Stimulated activated CD4-positive, alpha-beta T cell treated with anti-CD3 and anti-CD28 coated beads, Interleukin-1b, Interleukin-23, amount 100 ng/mL, for 48 hours (primary cell): ENCODE measurements at regions not wholly inside any gene's neighbourhood (a gene's known extent, or its start where the extent isn't known, plus 50 kb on each side); places are given as distances from the start of the nearest gene placed in this dataset.

ENCODE experiments used
- DNase-seq: peaks from one replicate; pipeline ENCODE4 v3.0.0-alpha.2; 2020

- DNase-seq, result no peak
Observed at GRCh38 chr12:58270966-58271705, 329.8 kb downstream of the ATP23 start.

DNA sequence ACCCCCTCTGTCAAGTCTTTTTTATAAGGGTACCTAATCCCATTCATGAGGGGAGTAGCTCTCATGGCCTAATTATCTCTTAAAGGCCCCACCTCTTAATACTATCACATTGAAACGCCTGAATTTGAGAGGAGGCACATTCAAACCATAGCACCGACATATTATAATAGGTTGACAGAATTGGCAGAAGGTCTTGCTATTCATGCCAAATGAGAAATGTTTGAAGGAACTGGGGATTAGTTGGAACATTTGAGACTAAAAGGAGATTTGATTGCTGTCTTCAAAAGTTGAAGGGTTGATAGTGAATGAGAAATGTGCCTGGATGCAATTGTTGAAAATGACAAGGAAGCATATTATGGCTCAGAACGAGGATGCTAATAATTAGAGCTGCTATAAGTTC, 331.1 kb downstream of the ATP23 start:
- DNase-seq, result no peak

DNA sequence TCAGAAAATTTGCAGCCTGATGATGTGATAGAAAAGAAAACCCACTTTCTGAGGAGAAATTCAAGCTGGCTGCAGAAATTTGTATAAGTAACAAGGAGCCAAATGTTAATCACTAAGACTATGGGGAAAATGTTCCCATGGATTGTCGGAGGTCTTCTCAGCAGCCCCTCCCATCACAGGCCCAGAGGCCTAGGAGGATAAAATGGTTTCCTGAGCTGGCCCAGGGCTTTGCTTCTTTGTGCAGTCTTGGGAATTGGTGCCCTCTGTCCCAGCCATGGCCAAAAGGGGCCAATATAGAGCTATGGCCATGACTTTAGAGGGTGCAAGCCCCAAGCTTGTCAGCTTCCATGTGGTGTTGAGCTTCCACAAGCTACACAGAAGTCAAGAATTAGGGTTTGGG, 335.9 kb downstream of the ATP23 start:
- DNase-seq, result no peak

DNA sequence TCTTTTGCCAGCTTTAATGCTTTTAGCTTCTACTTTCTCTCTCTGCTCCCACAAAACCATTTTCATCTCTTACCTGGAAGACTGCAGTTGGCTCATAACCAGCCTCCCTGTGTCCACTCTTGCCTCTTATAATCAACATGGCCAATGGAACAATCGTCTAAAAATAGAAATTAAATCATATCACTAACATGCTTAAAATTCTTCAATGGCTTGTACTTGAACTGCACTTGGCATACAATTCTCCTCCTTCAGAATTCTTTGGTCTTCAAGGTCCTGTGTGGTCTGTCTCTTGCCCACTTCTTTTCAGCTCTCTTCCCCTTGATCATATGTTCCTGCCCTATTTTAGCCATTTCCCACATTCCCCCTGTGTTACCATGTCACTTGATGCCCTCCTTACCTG, 342.2 kb downstream of the ATP23 start:
- no peak for DNase-seq

- no peak for DNase-seq
Observed at GRCh38 chr12:58285551-58285950, 344.2 kb downstream of the ATP23 start.

DNA sequence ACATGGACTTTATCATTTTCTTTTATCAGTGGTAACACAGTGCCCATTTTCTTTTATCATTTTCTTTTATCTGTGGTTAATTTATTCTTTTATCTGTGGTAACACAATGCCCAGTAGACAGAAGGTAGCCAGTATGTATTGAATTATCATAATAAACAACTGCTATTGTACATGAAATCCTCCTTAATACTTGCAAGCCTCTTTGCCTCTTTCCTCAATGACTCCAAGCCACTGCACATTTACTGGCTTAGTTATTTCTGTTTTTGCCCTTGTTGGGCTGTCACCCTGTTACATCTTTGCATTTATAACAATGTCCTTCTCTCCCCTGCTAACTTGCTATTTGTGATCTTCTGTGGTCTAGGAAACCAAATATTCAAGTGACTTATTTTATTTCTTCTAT, 345.0 kb downstream of the ATP23 start:
- no peak for DNase-seq

DNA sequence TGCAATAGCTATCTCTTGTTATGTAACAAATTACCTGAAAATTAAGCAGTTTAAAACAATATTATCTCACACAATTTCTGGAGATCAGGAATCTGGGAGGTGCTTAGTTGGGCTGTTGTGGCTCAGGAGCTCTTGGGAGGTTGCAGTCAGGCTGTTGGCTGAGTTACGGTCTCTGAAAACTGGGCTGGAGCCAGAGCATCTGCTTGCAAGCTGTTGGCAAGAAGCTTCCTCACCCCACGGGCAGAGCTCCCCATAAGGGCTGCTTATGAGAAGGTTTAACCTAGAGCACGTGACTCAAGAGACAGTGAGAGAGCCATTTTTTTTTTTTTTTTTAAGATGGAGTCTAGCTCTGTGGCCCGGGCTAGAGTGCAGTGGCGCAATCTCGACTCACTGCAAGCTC, 346.8 kb downstream of the ATP23 start:
- no peak for DNase-seq

DNA sequence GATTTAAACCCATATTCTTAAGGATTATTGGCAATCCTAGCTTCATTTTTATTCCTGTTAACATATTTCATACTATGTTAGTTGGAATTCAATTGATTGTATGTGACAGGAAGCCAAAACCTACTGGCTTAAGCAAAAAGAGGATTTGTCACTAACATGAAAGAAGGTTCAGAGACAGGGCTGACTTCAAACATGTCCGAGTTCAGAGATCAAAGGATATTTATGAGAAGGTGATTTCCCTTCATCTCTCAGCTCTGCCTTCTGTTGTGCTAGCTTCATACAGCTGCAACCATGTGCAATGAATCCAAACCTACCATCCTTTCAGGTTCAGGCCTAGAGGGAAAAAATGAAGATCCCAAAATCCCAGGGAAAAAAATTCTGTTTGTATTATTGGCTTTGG, 349.7 kb downstream of the ATP23 start:
- DNase-seq, result no peak

DNA sequence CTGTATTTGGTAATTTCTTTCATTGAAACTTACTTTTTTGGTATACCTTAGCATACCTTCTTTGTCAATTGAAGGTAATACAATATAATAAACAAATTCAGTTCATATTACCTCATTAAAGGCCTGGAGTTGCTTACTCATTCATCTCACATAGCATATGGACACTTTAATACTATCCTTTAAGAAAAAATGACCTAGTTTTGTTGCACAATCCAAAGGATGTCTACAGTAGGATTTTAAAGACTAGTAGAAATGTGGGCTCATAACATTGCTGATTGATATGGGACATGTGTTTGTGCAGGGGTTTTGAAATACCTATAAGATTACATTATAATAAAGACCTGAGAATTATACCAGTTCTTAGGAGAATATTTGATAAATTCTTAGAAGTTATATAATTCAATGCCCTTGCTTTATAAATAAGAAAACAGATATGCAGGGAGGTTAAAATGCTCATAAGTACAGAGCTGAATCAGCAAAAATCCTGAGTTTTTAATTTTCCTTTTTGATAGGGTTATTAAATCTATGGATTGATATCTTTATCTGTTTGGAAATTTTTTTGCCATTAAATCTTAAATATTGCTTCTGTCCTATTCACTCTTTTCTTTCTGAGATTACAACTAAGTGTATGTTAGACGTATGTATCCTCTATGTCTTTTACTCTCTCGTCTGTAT, 352.1 kb downstream of the ATP23 start:
- DNase-seq, result no peak

DNA sequence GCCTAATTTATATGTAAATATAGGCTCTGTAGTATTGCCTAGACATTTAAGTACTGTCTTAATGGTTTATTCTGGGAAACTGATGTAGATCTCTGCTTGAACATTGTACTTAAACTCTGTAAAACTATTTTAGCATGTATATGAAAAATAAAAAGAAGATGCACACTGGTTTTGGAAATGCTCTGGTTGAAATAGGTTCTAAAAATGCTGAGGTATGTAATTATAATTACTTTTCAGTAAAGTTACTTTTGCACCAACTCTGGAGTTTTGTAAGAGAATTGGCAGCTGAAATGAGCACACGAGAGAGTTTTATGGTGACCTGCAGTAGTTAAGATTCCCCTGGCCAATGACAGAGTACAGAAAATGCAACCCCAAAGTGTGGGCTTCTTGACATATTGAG, 353.9 kb downstream of the ATP23 start:
- no peak for DNase-seq

GRCh38 chr12:58296863-58297262, 355.5 kb downstream of the ATP23 start:
- no peak for DNase-seq

- no peak for DNase-seq
Observed at GRCh38 chr12:58298803-58299202, 357.4 kb downstream of the ATP23 start.

DNA sequence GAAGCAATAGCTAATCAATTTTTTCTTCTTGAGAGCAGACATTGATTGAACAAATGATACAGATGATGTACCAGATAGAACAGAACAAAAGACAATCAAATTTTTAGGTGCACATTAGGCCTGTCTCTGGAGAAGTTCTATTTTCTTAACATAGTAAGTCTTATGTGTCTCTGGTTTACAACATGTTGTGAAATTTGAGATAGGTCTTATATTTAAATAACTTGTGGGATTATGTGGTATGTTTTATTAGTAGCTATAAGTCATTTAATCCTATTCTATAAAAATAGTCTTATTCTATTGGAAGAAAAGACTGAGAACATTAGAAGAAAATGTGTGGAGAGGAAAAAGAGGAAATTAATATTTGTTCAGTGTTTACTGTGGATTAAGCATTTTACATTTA, 358.0 kb downstream of the ATP23 start:
- DNase-seq, result no peak

DNA sequence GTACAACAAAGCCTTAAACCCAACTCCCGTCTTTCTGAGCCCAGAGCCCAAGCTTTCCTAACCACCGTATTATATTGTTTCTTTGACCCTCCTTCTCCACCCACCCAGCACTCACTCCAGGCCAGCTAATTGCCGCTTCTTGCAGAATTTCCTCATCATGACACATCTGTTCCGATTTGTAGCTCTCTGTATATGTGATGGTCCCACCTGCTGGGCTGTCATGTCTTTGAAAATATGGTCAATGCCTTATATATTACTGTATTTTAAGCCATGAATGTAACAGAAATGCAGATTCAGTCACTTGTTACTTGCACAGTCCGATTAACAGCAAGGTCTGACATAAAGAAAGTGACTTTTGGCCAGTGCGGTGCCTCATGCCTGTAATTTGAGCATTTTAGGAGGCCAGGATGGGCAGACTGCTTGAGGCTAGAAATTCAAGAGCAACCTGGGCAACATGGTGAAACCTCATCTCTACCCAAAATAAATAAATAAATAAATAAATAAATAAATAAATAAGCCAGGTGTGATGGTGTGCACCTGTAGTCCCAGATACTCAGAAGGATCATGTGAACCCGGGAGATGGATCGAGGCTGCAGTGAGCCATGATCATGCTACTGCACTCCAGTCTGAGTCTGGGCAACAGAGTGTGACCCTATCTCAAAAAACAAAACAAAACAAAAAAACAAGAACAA, 359.8 kb downstream of the ATP23 start:
- no peak for DNase-seq

GRCh38 chr12:58301730-58302122, 360.4 kb downstream of the ATP23 start:
- no peak for DNase-seq

DNA sequence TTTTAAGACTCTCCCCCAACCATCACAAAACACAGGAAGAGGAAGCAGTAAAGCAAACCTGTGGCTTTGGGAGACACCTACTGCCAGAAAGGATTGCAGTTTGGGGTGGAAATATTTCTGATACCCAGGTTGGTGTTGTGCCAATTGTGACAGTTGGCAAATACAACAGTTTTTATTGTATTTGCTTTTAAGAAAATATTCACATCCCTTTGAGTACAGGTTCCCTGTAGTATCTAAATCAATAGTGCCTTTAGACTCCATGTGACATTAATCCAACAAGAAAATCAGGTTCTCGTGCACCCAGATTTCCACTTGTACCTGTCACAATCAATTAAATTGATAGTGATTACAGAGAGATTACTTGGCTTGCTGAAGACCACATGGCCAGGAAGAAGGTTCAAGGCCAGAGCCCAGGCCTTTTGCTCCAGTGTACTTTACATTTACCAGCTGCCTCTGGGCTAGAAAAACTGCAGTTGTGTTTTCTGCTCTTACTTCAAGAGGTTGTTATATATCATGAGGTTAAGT, 361.2 kb downstream of the ATP23 start:
- DNase-seq, result no peak

GRCh38 chr12:58306266-58307000, 365.1 kb downstream of the ATP23 start:
- DNase-seq, result no peak

- no peak for DNase-seq
Observed at GRCh38 chr12:58309806-58310205, 368.4 kb downstream of the ATP23 start.

DNA sequence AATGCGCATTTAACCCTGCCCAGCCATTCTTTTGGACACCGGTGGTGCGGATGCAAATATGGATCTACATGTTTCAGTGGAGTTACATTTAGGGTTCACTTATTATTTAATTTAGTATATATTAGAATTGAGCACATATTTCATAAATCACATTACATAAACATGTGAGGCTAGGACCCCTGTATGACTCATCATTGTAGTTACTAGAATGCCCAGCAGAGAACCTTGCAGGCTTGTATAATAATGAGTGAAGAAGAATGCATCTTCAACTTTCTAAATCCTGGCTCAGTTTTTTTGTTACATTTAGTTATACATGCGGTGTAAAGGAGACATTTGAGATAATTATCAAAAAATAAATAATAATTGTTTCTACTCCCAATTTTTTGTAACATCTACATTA, 369.0 kb downstream of the ATP23 start:
- DNase-seq, result no peak

DNA sequence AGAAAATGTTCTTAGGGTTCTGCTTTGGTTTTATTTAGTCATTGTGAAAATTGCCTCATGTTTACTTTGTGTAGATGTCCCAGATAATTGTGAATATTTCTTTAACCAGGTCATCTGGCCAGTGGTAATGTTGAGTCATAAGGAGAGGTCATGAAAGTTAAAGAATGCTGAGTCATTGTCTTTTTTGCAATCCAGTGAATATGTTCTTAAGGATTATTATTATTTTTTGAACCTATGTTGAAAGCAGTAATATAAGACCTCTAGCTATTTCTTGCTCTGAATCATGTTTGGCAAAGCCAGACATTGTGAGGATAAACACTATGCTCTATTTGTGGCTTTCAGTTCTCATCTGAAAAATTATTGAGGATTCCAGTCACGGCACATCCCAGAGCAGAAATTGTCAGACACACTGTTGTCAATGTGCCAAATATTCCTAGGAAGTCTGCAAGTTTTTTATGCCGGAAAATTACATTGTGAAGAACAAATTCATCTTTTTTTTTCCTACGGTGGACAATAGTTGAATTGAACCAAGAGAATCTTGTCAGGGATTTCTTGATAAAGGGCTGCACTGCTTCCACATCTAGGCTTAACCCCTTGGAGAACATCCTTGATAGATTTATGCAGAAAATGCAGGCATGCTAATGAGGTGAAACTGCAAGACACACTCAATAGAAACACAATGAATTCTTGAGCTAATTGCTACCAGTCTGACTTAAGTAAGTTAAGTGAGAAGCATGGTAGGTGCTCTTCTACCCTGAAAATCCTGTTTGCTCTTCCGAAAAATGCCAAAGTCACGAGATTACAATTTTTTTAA, 369.6 kb downstream of the ATP23 start:
- no peak for DNase-seq

DNA sequence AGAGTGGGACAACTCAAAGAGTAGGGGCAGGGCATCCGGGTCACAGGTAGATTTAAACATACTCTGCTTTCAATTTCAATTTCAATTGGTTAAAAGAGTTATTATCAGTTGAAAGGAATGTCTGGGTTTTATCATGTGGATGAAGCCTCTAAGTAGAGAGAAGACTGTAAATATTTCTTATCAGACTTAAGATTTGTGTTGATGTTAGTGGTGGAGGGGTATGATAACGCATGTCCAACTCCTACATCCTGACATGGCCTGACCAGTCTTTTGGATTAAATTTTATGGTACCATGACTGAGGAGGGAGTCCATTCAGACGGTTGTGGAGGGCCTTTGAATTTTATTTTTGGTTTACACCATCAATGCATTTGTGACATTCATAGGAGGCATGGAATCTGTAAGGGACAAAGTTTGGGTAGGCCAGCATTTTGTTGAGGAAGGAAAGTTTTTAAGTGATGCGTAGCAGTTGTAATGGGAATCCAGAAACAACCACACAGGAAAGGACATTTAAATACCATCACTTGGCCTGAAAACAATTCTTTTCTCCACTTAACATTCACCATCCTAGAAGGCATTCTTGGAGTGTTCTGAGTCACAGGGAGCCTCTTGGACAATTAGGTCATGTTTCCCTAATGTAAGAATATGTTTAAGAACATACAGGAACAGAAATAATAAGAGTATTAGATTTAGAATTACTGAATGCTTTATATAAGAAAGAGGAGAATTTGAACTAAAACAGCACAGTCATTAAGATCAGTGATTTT, 371.9 kb downstream of the ATP23 start:
- no peak for DNase-seq

DNA sequence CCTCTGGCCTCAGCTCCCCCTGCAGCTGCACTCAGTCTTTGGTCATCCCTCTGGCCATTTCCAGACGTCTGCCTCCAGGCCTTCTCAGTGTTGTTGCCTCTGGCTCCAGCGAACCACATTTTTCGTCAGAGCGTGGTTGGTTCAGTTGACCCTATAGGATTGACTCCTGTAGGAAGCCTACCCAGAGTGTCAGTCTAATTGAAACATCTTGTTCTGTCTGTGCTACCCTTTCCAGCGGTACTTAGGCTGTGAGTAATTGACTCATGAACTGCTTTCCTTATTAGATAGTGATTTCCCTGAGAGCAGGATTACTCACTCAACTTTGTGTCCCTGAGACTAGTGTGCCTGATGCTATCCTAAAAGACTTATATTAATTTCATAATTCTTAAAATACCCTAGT, 373.2 kb downstream of the ATP23 start:
- no peak for DNase-seq
